GM12878 (cell line): ENCODE measurements at regions not wholly inside any gene's neighbourhood (a gene's known extent, or its start where the extent isn't known, plus 50 kb on each side); places are given as distances from the start of the nearest gene placed in this dataset.

Experiments
- ATAC-seq: fragments of 200-7000 bp; cut with Tn5 transposase; 3 replicates; pipeline ENCODE4 v1.9.1; 2020; ENCODE audit warnings: mild to moderate bottlenecking, moderate library complexity
- BruUV-seq: library from RNA; stranded (reverse); fragments of 400-500 nt; replicated peaks from 2 replicates; lab custom pipeline; 2021; lab: Mats Ljungman, UMichigan
- CTCF ChIA-PET: fragments of 300-600 bp; sonication (Branson Sonifier 250); formaldehyde crosslinking; extraction: SDS; loops from one replicate; lab custom pipeline; 2021; ENCODE audit warnings: inconsistent platforms; lab: Yijun Ruan, JAX
- POLR2A ChIA-PET: fragments of 350-600 bp; formaldehyde crosslinking; extraction: SDS; loops from one replicate; lab custom pipeline; 2021; ENCODE audit warnings: inconsistent platforms; lab: Charles Lee
- RAD21 ChIA-PET: fragments of 300-600 bp; sonication (Branson Sonifier 250); formaldehyde crosslinking; loops from one replicate; lab custom pipeline; 2023; ENCODE audit warnings: antibody characterized with exemption; ENCODE audit not compliant: unreplicated experiment; lab: Charles Lee
- SMC1A ChIA-PET: fragments of 300-600 bp; sonication (Branson Sonifier 250); formaldehyde crosslinking; loops from one replicate; lab custom pipeline; 2023; ENCODE audit not compliant: unreplicated experiment, uncharacterized antibody; lab: Charles Lee
- DNase-seq: peaks from one replicate; pipeline ENCODE4 v3.0.0-alpha.2; 2011; ENCODE audit warnings: low read depth, low spot score
- FAIRE-seq: peaks from 3 replicates; lab custom pipeline; 2011; peaks lifted over from hg19 to GRCh38; lab: Jason Lieb, UNC
- H2AFZ ChIP-seq: 2 replicates; pipeline ENCODE4 v1.6.0; 2011; ENCODE audit warnings: low read depth, low read length, control low read depth; ENCODE audit not compliant: control insufficient read depth
- H3K27ac ChIP-seq: 2 replicates; pipeline ENCODE4 v1.5.1; 2011; ENCODE audit warnings: control low read depth; ENCODE audit not compliant: control insufficient read depth, insufficient read depth
- H3K27me3 ChIP-seq, 2 experiments: replicated peaks in 1 of 2; 2 replicates each; pipeline versions ENCODE4 v1.6.0 to v1.6.1; 2011; ENCODE audit warnings: low read length in 1 of 2; ENCODE audit not compliant: control insufficient read depth in 2 of 2, insufficient read depth in 2 of 2
- H3K36me3 ChIP-seq, 2 experiments: 2 replicates each; pipeline ENCODE4 v1.5.1; 2011; ENCODE audit warnings: low read length in 1 of 2; ENCODE audit not compliant: control insufficient read depth in 2 of 2, insufficient read depth in 2 of 2
- H3K4me1 ChIP-seq: 2 replicates; pipeline ENCODE4 v1.6.1; 2011; ENCODE audit warnings: mild to moderate bottlenecking, low read length, moderate library complexity, mixed read lengths; ENCODE audit not compliant: control insufficient read depth, insufficient read depth
- H3K4me2 ChIP-seq: 2 replicates; pipeline ENCODE4 v1.6.0; 2011; ENCODE audit warnings: control low read depth; ENCODE audit not compliant: control insufficient read depth, insufficient read depth
- H3K4me3 ChIP-seq: fragments of 200-600 bp; sonication (generic); 2 replicates; pipeline ENCODE4 v1.5.1; 2016
- H3K79me2 ChIP-seq: 2 replicates; pipeline ENCODE4 v1.6.0; 2011; ENCODE audit warnings: low read length; ENCODE audit not compliant: control insufficient read depth, insufficient read depth
- H3K9ac ChIP-seq: 2 replicates; pipeline ENCODE4 v1.8.0; 2011; ENCODE audit warnings: low read length, control low read depth, mixed read lengths; ENCODE audit not compliant: control insufficient read depth, insufficient read depth
- H3K9me3 ChIP-seq: replicated peaks from 3 replicates; pipeline ENCODE4 v1.5.1; 2011; ENCODE audit warnings: mild to moderate bottlenecking, low read length; ENCODE audit not compliant: control insufficient read depth, insufficient read depth
- H4K20me1 ChIP-seq: 2 replicates; pipeline ENCODE4 v1.6.0; 2011; ENCODE audit not compliant: control insufficient read depth, insufficient read depth
- BHLHE40 ChIP-seq, 2 experiments: fragments of 450-650 bp in 1 of 2; IDR thresholded peaks; 2 replicates each; pipeline ENCODE4 v1.6.1; 2011 to 2017; ENCODE audit warnings: low read depth in 2 of 2, borderline replicate concordance in 1 of 2, improper control_type of control experiment in 1 of 2, low read length in 1 of 2, mild to moderate bottlenecking in 1 of 2
- E4F1 ChIP-seq: fragments of 450-650 bp; IDR thresholded peaks from 2 replicates; pipeline ENCODE4 v1.6.1; 2018; ENCODE audit warnings: borderline replicate concordance, mild to moderate bottlenecking; ENCODE audit not compliant: partially characterized antibody
- ESRRA ChIP-seq: IDR thresholded peaks from 2 replicates; pipeline ENCODE4 v1.6.1; 2012; ENCODE audit warnings: mild to moderate bottlenecking, low read length, improper control_type of control experiment
- FOXK2 ChIP-seq: fragments of 450-650 bp; IDR thresholded peaks from 2 replicates; pipeline ENCODE4 v1.6.1; 2017; ENCODE audit warnings: mild to moderate bottlenecking, moderate library complexity
- GATAD2B ChIP-seq: fragments of 450-650 bp; conservative IDR thresholded peaks from 2 replicates; pipeline ENCODE4 v1.6.1; 2017; ENCODE audit warnings: low read depth, mild to moderate bottlenecking, moderate library complexity
- KAT2A ChIP-seq: conservative IDR thresholded peaks from 2 replicates; pipeline ENCODE4 v1.6.1; 2011; ENCODE audit warnings: low read depth, low read length; ENCODE audit not compliant: control insufficient read depth
- PML ChIP-seq: IDR thresholded peaks from 2 replicates; pipeline ENCODE4 v1.6.1; 2012; ENCODE audit warnings: low read length, inconsistent platforms
- SREBF1 ChIP-seq: IDR thresholded peaks from 2 replicates; pipeline ENCODE4 v1.6.1; 2012; ENCODE audit warnings: mild to moderate bottlenecking, low read length
- TCF3 ChIP-seq: IDR thresholded peaks from 2 replicates; pipeline ENCODE4 v1.6.1; 2012; ENCODE audit warnings: low read depth, mild to moderate bottlenecking, low read length, borderline replicate concordance; ENCODE audit not compliant: insufficient read depth
- YY1 ChIP-seq: IDR thresholded peaks from 2 replicates; pipeline ENCODE4 v1.6.1; 2011; ENCODE audit warnings: low read depth, mild to moderate bottlenecking, low read length
- ZBTB4 ChIP-seq: fragments of 450-650 bp; formaldehyde crosslinking; IDR thresholded peaks from 2 replicates; pipeline ENCODE4 v1.4.0; 2022; ENCODE audit warnings: mild to moderate bottlenecking, moderate library complexity
- ZNF24 ChIP-seq: fragments of 450-650 bp; IDR thresholded peaks from 2 replicates; pipeline ENCODE4 v1.6.1; 2017; ENCODE audit warnings: antibody characterized with exemption, mild to moderate bottlenecking
- WGBS: methylation state at CpG from one replicate; pipeline ENCODE4 v1.1.6; 2016; ENCODE audit warnings: low lambda C conversion rate; ENCODE audit not compliant: insufficient replicate concordance, insufficient coverage; ENCODE audit errors: missing lambda C conversion rate; 5-methylcytosine and 5-hydroxymethylcytosine counted together
- in situ Hi-C: fragments of 300-500 bp; cut with MboI; formaldehyde crosslinking; loops from 9 replicates; pipeline ENCODE4 v1.14.3; 2018; ENCODE audit warnings: mixed read lengths
- intact Hi-C: fragments of 100-400 bp; cut with micrococcal nuclease; formaldehyde crosslinking; loops from one replicate; pipeline ENCODE4 v1.14.2; 2022; ENCODE audit not compliant: unreplicated experiment
- TF ChIP-seq, protein P1 (sequence below): fragments of 450-650 bp; formaldehyde crosslinking; IDR thresholded peaks from 2 replicates; pipeline ENCODE4 v1.5.0; 2022; ENCODE audit warnings: mild to moderate bottlenecking, missing genetic modification characterization
- TF ChIP-seq, protein P2 (sequence below): IDR thresholded peaks from 2 replicates; pipeline ENCODE4 v1.6.1; 2012; ENCODE audit warnings: low read length, inconsistent platforms

DNA sequence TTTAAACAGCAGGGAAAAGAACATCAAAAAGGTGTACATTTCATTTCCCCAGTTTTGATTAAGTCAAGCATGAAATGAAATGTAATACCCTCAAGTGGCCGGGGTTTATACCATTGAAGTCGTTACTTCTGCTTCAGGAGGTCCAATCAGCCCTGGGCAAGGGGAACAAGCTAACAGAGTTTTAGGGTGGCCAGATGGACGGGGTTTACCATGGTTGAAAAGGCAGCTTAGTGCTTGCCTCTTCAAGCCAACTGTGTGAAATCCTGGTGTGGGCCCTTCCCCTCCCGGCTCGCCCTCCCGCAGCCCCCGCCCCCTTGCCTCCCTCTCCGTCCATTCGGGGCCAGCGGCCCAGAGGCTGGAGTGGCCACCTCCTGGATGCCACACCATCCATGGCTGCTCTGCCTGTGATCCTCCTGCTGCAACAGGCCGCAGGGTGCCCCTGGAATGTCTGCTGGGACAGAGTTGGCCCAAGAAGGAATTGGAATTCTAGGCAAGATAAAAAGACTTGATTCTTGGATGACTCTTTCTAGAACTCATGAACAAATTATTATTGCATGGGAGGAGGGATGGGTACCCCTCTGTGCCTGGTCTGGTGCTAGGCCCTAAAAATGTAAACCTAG lies 296.2 kb upstream of the IRX3 start:
- no peak for ATAC-seq
- H3K4me2 ChIP-seq = no peak overlapping the region
- intact Hi-C loops (no loop called here), in situ Hi-C loops (no loop called here)
- TF ChIP-seq ZNF24 = no peak
- TF ChIP-seq FOXK2 = no peak
- TF ChIP-seq BHLHE40 (IDR thresholded peaks at IDR 0.05; ENCODE audit: borderline replicate concordance in 1 of 2, low read depth in 2 of 2, low read length in 1 of 2) = no peak
- TF ChIP-seq, protein P1, sequence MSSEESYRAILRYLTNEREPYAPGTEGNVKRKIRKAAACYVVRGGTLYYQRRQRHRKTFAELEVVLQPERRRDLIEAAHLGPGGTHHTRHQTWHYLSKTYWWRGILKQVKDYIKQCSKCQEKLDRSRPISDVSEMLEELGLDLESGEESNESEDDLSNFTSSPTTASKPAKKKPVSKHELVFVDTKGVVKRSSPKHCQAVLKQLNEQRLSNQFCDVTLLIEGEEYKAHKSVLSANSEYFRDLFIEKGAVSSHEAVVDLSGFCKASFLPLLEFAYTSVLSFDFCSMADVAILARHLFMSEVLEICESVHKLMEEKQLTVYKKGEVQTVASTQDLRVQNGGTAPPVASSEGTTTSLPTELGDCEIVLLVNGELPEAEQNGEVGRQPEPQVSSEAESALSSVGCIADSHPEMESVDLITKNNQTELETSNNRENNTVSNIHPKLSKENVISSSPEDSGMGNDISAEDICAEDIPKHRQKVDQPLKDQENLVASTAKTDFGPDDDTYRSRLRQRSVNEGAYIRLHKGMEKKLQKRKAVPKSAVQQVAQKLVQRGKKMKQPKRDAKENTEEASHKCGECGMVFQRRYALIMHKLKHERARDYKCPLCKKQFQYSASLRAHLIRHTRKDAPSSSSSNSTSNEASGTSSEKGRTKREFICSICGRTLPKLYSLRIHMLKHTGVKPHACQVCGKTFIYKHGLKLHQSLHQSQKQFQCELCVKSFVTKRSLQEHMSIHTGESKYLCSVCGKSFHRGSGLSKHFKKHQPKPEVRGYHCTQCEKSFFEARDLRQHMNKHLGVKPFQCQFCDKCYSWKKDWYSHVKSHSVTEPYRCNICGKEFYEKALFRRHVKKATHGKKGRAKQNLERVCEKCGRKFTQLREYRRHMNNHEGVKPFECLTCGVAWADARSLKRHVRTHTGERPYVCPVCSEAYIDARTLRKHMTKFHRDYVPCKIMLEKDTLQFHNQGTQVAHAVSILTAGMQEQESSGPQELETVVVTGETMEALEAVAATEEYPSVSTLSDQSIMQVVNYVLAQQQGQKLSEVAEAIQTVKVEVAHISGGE (CRISPR knock-in tag) = no peak
- TF ChIP-seq TCF3 = no peak
- no peak for TF ChIP-seq E4F1
- TF ChIP-seq SREBF1 = no peak
- no peak for TF ChIP-seq GATAD2B
- TF ChIP-seq KAT2A = no peak
- TF ChIP-seq, protein P2, sequence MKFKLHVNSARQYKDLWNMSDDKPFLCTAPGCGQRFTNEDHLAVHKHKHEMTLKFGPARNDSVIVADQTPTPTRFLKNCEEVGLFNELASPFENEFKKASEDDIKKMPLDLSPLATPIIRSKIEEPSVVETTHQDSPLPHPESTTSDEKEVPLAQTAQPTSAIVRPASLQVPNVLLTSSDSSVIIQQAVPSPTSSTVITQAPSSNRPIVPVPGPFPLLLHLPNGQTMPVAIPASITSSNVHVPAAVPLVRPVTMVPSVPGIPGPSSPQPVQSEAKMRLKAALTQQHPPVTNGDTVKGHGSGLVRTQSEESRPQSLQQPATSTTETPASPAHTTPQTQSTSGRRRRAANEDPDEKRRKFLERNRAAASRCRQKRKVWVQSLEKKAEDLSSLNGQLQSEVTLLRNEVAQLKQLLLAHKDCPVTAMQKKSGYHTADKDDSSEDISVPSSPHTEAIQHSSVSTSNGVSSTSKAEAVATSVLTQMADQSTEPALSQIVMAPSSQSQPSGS = no peak
- TF ChIP-seq ZBTB4 (CRISPR knock-in tag) = no peak
- TF ChIP-seq PML = no peak
- no peak for TF ChIP-seq ESRRA
- TF ChIP-seq YY1 = no peak
- WGBS = 19% methylated on average over 9 of the region's 11 CpGs
- H4K20me1 ChIP-seq = no peaks in the 10 kb centered on the region
- BruUV-seq = no TSS peak
- no peaks in the 10 kb centered on the region for H3K9me3 ChIP-seq
- ChIA-PET CTCF (interaction anchor here (0.6 kb wide), 1 partner anchor 1840 kb away, joined by 4 read pairs; no protein-coding TSS in a partner anchor), SMC1A (interaction anchor here (1.3 kb wide), 1 partner anchor 13 kb away, joined by 3 read pairs; no protein-coding TSS in a partner anchor), RAD21 (no interaction called here), POLR2A (no interaction called here)
- no peaks in the 10 kb centered on the region for H3K4me1 ChIP-seq
- no peaks in the 10 kb centered on the region for H3K79me2 ChIP-seq
- H3K27ac ChIP-seq = no peak overlapping the region
- no peaks in the 10 kb centered on the region for H3K36me3 ChIP-seq
- DNase-seq = no peak
- H3K27me3 ChIP-seq = no peaks in the 10 kb centered on the region
- no peak overlapping the region for H3K4me3 ChIP-seq
- no peak overlapping the region for H2AFZ ChIP-seq
- FAIRE-seq = no peak
- no peak overlapping the region for H3K9ac ChIP-seq
